K562 (cell line): ENCODE measurements at regions not wholly inside any gene's neighbourhood (a gene's known extent, or its start where the extent isn't known, plus 50 kb on each side); places are given as distances from the start of the nearest gene placed in this dataset.

ENCODE experiments used
- HNRNPL ChIP-seq: fragments of 200-400 bp; formaldehyde crosslinking; IDR thresholded peaks from 2 replicates; pipeline ENCODE4 v1.6.1; 2017; ENCODE audit warnings: low read depth, mild to moderate bottlenecking, low read length
- HOXB6 ChIP-seq: fragments of 250-450 bp; sonication (Bioruptor Pico); IDR thresholded peaks from 2 replicates; pipeline ENCODE4 v1.5.1; 2022; ENCODE audit warnings: mild to moderate bottlenecking, borderline replicate concordance
- PRMT5 ChIP-seq: sonication (generic); formaldehyde crosslinking; IDR thresholded peaks from 2 replicates; pipeline ENCODE4 v1.5.0; 2020; ENCODE audit warnings: missing genetic modification reagents
- SIN3B ChIP-seq: fragments of 450-650 bp; IDR thresholded peaks from 2 replicates; pipeline ENCODE4 v1.6.1; 2017; ENCODE audit warnings: low read depth, mild to moderate bottlenecking, moderate library complexity
- ZNF699 ChIP-seq: fragments of 250-450 bp; sonication (Bioruptor Pico); IDR thresholded peaks from 2 replicates; pipeline ENCODE4 v1.8.0; 2021; ENCODE audit warnings: mild to moderate bottlenecking, moderate library complexity; ENCODE audit not compliant: insufficient replicate concordance
- TF ChIP-seq, protein P1 (sequence below), 2 experiments: fragments of 450-650 bp; IDR thresholded peaks; 2 replicates each; pipeline ENCODE4 v1.6.1; 2016; ENCODE audit warnings: mild to moderate bottlenecking in 2 of 2, borderline replicate concordance in 1 of 2, low read depth in 1 of 2, moderate library complexity in 1 of 2
- TF ChIP-seq, protein P2 (sequence below): sonication (generic); formaldehyde crosslinking; IDR thresholded peaks from 2 replicates; pipeline ENCODE4 v1.8.0; 2022; ENCODE audit warnings: mild to moderate bottlenecking, missing genetic modification reagents
- TF ChIP-seq, protein P3 (sequence below): fragments of 250-450 bp; sonication (Bioruptor Pico); IDR thresholded peaks from 2 replicates; pipeline ENCODE4 v1.8.0; 2022; ENCODE audit warnings: moderate library complexity, mild to moderate bottlenecking, inconsistent platforms

DNA sequence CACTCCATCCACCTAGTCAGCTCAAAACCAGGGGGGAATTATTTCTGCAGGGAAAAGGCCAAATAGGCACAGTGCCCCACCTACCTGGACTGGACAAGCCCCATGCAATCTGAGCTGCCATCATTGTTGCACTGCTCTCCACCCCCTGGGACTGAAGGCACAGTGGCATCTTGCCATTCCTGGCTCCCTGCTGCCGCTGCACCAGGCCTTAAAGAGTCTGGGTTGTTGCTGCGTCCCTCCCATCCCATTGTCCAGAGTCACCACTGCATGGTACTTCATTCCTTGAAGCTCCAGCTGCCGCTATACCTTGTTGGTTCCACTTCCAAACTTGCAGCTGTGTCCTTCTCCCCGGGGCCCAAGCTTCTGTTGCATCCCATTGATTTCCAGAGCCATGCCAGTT lies 629.7 kb downstream of the STIM2 start (continued):
- TF ChIP-seq, protein P1, sequence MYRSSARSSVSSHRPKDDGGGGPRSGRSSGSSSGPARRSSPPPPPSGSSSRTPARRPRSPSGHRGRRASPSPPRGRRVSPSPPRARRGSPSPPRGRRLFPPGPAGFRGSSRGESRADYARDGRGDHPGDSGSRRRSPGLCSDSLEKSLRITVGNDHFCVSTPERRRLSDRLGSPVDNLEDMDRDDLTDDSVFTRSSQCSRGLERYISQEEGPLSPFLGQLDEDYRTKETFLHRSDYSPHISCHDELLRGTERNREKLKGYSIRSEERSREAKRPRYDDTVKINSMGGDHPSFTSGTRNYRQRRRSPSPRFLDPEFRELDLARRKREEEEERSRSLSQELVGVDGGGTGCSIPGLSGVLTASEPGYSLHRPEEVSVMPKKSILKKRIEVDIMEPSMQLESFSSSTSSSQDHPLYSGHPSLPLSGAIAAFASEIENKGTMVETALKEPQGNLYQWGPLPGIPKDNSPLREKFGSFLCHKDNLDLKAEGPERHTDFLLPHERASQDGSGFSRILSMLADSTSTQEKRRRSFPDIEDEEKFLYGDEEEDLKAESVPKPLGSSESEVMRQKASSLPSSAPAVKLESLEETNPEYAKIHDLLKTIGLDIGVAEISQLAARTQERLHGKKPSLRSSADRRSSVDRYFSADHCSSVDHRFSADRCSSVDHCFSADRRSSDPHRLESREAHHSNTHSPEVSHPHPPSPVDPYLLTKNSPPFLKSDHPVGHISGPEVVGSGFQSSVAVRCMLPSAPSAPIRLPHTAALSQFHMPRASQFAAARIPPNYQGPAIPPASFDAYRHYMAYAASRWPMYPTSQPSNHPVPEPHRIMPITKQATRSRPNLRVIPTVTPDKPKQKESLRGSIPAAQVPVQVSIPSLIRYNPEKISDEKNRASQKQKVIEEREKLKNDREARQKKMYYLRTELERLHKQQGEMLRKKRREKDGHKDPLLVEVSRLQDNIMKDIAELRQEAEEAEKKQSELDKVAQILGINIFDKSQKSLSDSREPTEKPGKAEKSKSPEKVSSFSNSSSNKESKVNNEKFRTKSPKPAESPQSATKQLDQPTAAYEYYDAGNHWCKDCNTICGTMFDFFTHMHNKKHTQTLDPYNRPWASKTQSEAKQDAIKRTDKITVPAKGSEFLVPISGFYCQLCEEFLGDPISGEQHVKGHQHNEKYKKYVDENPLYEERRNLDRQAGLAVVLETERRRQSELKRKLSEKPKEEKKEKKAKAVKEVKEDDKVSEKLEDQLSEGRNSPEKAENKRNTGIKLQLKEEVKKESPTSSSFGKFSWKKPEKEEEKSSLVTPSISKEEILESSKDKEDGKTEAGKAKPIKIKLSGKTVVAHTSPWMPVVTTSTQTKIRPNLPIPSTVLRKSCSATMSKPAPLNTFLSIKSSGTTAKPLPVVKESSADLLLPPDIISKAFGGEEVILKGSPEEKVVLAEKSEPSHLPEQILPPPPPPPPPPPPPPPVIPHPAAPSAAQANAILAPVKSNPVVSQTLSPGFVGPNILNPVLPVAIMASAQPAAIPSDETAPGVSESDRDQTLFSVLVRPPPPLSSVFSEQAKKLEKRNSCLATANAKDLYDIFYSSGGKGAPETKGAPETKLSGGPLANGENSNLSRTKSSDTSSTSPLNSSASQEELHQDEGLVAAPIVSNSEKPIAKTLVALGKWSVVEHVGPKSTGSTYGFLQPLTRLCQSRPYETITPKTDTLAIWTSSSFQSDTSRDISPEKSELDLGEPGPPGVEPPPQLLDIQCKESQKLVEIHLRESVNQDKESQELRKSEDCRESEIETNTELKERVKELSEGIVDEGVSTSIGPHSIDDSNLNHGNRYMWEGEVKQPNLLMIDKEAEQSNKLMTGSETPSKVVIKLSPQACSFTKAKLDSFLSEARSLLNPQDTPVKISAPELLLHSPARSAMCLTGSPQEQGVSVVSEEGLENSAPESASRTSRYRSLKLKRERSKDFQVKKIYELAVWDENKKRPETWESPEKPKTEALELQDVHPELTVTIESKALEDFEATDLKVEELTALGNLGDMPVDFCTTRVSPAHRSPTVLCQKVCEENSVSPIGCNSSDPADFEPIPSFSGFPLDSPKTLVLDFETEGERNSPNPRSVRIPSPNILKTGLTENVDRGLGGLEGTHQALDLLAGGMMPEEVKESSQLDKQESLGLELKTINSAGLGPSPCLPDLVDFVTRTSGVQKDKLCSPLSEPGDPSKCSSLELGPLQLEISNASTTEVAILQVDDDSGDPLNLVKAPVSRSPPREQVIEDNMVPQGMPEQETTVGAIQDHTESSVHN (IDR thresholded peaks at IDR 0.05; ENCODE audit: borderline replicate concordance in 1 of 2, low read depth in 1 of 2) = no peak
- no peak for TF ChIP-seq ZNF699 (CRISPR knock-in tag)
- TF ChIP-seq HOXB6 (CRISPR knock-in tag) = no peak
- no peak for TF ChIP-seq PRMT5 (CRISPR knock-in tag)
- no peak for TF ChIP-seq HNRNPL
- TF ChIP-seq, protein P2, sequence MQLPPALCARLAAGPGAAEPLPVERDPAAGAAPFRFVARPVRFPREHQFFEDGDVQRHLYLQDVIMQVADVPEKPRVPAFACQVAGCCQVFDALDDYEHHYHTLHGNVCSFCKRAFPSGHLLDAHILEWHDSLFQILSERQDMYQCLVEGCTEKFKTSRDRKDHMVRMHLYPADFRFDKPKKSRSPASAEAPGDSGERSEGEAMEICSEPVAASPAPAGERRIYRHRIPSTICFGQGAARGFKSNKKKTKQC (CRISPR knock-in tag) = no peak
- TF ChIP-seq, protein P3, sequence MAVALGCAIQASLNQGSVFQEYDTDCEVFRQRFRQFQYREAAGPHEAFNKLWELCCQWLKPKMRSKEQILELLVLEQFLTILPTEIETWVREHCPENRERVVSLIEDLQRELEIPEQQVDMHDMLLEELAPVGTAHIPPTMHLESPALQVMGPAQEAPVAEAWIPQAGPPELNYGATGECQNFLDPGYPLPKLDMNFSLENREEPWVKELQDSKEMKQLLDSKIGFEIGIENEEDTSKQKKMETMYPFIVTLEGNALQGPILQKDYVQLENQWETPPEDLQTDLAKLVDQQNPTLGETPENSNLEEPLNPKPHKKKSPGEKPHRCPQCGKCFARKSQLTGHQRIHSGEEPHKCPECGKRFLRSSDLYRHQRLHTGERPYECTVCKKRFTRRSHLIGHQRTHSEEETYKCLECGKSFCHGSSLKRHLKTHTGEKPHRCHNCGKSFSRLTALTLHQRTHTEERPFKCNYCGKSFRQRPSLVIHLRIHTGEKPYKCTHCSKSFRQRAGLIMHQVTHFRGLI (CRISPR knock-in tag) = no peak
- TF ChIP-seq SIN3B = no peak
